Chondrocyte (in vitro differentiated cells): ENCODE measurements at regions not wholly inside any gene's neighbourhood (a gene's known extent, or its start where the extent isn't known, plus 50 kb on each side); places are given as distances from the start of the nearest gene placed in this dataset.

ENCODE experiments used
- DNase-seq: peaks from one replicate; pipeline ENCODE4 v3.0.0; 2021; ENCODE audit warnings: mixed read lengths, low spot score
- H3K27ac Mint-ChIP-seq: one replicate; pipeline ENCODE4 v1.8.0; 2021; ENCODE audit warnings: mild to moderate bottlenecking, moderate library complexity, mixed read lengths; ENCODE audit not compliant: unreplicated experiment
- H3K27me3 Mint-ChIP-seq: 2 replicates; pipeline ENCODE4 v1.8.0; 2021; ENCODE audit warnings: low read depth, mixed read lengths
- H3K36me3 Mint-ChIP-seq: 2 replicates; pipeline ENCODE4 v1.8.0; 2021; ENCODE audit warnings: low read depth, mixed read lengths
- H3K4me1 Mint-ChIP-seq: 2 replicates; pipeline ENCODE4 v1.8.0; 2021; ENCODE audit warnings: low read depth, mild to moderate bottlenecking, mixed read lengths
- H3K4me3 Mint-ChIP-seq: one replicate; pipeline ENCODE4 v1.8.0; 2021; ENCODE audit warnings: mild to moderate bottlenecking, moderate library complexity, mixed read lengths; ENCODE audit not compliant: unreplicated experiment
- H3K9me3 Mint-ChIP-seq: 2 replicates; pipeline ENCODE4 v1.8.0; 2021; ENCODE audit warnings: low read depth, mixed read lengths
- TF ChIP-seq, protein P1 (sequence below): fragments of 200-600 bp; sonication (generic); IDR thresholded peaks from 2 replicates; pipeline ENCODE4 v1.5.0; 2021; ENCODE audit warnings: antibody characterized with exemption, mild to moderate bottlenecking, moderate library complexity

DNA sequence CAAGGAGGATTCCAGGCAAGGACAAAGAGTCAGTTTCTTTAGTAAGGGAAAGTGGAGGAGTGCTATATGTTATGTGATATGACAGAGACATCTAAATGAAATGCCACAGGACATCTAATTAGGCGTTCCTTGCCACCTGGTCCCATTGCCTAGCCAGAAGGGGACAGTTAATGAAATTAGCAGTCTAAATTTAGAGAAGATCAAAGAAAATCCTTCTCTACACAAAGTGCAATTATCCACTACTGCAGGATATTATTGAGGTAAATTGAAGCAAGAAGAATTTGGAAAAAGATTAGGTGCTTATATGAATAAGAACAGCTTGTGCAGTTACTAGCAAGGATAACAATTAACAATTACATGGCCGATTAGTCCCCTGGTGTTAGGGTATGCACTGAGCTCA is 495.3 kb upstream of the NMUR2 start:
- no peak overlapping the region for H3K27ac Mint-ChIP-seq
- no peak for DNase-seq
- no peaks in the 10 kb centered on the region for H3K4me1 Mint-ChIP-seq
- H3K4me3 Mint-ChIP-seq, result no peak overlapping the region
- no peaks in the 10 kb centered on the region for H3K36me3 Mint-ChIP-seq
- no peaks in the 10 kb centered on the region for H3K27me3 Mint-ChIP-seq
- TF ChIP-seq, protein P1, sequence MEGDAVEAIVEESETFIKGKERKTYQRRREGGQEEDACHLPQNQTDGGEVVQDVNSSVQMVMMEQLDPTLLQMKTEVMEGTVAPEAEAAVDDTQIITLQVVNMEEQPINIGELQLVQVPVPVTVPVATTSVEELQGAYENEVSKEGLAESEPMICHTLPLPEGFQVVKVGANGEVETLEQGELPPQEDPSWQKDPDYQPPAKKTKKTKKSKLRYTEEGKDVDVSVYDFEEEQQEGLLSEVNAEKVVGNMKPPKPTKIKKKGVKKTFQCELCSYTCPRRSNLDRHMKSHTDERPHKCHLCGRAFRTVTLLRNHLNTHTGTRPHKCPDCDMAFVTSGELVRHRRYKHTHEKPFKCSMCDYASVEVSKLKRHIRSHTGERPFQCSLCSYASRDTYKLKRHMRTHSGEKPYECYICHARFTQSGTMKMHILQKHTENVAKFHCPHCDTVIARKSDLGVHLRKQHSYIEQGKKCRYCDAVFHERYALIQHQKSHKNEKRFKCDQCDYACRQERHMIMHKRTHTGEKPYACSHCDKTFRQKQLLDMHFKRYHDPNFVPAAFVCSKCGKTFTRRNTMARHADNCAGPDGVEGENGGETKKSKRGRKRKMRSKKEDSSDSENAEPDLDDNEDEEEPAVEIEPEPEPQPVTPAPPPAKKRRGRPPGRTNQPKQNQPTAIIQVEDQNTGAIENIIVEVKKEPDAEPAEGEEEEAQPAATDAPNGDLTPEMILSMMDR, result no peak
- no peaks in the 10 kb centered on the region for H3K9me3 Mint-ChIP-seq

DNA sequence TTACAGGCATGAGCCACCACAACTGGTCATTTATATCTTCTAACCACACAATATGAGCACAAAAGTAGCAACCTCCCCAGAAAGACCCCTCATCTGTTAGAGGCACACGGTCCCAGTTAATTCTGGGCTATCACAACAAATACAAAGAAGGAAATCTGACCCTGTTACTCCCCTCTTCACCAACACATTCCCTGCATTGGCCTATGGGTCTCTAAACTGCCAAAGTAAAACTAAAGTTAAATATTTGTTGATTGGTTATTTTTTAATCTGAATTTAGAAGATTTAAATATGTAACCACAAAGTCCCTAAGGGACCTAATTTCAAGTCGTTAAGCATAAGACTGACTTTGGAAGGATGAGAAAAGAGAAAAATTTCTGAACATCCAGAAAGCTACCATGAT is 496.7 kb upstream of the NMUR2 start:
- Mint-ChIP-seq H3K9me3 (no peaks in the 10 kb centered on the region), H3K27me3 (no peaks in the 10 kb centered on the region), H3K36me3 (no peaks in the 10 kb centered on the region), H3K4me3 (no peak overlapping the region), H3K4me1 (no peaks in the 10 kb centered on the region), H3K27ac (no peak overlapping the region)
- TF ChIP-seq, protein P1, result no peak
- no peak for DNase-seq

DNA sequence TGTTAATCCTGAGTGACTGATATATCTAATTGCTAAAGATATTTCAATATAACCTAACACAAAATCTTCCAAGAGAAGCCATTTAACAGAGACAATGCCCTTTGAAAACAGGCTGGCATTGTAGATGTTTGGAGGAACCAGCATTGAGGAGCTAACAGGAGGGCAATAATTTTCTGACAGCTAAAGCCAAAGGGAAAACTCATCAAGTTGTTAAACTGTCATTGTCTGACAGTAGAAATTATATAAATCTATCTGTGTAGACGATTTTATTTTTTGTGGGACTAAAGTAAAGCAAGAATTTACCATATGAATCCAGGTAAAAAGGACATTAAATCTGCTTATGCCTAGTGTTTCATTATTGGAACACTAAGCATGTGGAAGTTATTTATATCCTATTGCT is 500.2 kb upstream of the NMUR2 start:
- H3K4me3 Mint-ChIP-seq, result no peak overlapping the region
- DNase-seq, result no peak
- no peaks in the 10 kb centered on the region for H3K27me3 Mint-ChIP-seq
- no peak overlapping the region for H3K27ac Mint-ChIP-seq
- H3K36me3 Mint-ChIP-seq, result no peaks in the 10 kb centered on the region
- no peaks in the 10 kb centered on the region for H3K4me1 Mint-ChIP-seq
- TF ChIP-seq, protein P1, result no peak
- H3K9me3 Mint-ChIP-seq, result no peaks in the 10 kb centered on the region

DNA sequence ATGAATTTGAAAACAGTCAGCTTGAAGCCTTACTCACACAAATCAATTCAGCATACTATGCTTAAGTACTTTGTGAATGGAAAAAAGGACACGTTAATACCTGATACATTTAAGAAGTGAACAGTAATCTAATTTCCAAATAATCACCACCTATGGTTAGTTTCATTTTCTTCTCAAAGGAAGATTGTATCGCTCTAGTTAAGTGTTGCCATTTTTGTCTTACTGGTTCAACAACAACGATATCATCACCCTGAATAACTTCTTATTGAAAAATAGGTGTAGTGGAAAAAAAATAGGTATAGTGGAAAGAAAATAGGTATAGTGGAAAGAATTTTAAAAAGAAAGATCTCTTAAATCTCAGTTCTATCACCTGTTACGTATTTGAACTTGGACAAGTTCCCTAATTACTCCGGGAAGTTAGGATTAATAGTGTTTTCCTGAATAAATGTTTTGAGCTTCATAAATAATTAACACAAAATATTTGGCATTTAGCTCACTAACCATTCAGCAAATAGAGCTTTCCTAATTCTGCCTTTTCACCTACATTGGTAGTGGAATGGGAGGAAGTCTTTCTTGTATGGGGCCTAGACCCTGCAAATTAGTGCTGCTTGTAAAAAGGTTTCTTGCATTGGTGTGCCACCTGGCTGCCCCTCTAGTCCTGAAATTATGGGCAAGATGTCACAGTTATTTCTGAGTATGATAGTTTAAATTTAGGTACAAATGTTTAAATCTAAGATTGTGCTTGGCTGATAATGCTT is 502.6 kb upstream of the NMUR2 start:
- Mint-ChIP-seq H3K36me3 (no peaks in the 10 kb centered on the region), H3K4me1 (no peaks in the 10 kb centered on the region), H3K27me3 (no peaks in the 10 kb centered on the region), H3K9me3 (no peaks in the 10 kb centered on the region), H3K27ac (no peak overlapping the region), H3K4me3 (no peak overlapping the region)
- no peak for DNase-seq
- TF ChIP-seq, protein P1, result no peak

DNA sequence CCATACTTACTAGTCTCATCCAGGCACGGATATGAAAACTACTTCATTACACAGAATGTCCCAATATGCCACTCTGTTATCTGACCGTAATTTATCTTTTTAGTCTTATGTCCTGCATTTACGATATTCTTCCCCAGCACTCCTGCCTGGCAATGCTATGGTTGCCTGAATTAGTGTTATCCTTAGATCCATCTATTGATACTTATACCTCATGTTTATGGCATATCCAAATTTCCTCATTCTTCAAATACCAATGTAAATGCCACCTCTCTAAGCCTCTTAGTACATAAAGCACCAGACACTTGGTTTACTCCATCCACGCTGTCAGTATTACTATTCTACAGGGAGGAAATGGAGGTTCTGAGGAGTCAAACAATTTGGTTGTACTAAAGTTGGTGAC is 507.8 kb upstream of the NMUR2 start:
- no peak overlapping the region for H3K27ac Mint-ChIP-seq
- H3K36me3 Mint-ChIP-seq, result no peaks in the 10 kb centered on the region
- no peak overlapping the region for H3K4me3 Mint-ChIP-seq
- peaks cover 10% of the 10 kb centered on the region for H3K9me3 Mint-ChIP-seq
- TF ChIP-seq, protein P1, result no peak
- H3K27me3 Mint-ChIP-seq, result no peaks in the 10 kb centered on the region
- no peaks in the 10 kb centered on the region for H3K4me1 Mint-ChIP-seq
- DNase-seq, result no peak
